HepG2 (cell line): ENCODE measurements at regions not wholly inside any gene's neighbourhood (a gene's known extent, or its start where the extent isn't known, plus 50 kb on each side); places are given as distances from the start of the nearest gene placed in this dataset.
"Not testable (repeated sequence)": the region's sequence is repeated elsewhere in the genome, so short reads cannot be mapped to it uniquely, and the experiment has no call there.

Source experiments
- ATAC-seq: fragments of 200-7000 bp; cut with Tn5 transposase; 3 replicates; pipeline ENCODE4 v1.9.1; 2020; ENCODE audit warnings: mild to moderate bottlenecking, moderate library complexity
- BruUV-seq: library from RNA; stranded (reverse); fragments of 400-500 nt; replicated peaks from 2 replicates; lab custom pipeline; 2021; lab: Mats Ljungman, UMichigan
- CTCF ChIA-PET: fragments of 300-600 bp; formaldehyde crosslinking; extraction: SDS; loops from one replicate; lab custom pipeline; 2021; ENCODE audit warnings: low total read pairs, inconsistent platforms, low intra/inter-chr PET ratio; lab: Yijun Ruan, JAX
- POLR2A ChIA-PET: fragments of 350-600 bp; sonication (Branson Sonifier 250); formaldehyde crosslinking; loops from one replicate; lab custom pipeline; 2020; ENCODE audit warnings: antibody characterized with exemption, inconsistent platforms; lab: Yijun Ruan, JAX
- DNase-seq: peaks from one replicate; pipeline ENCODE4 v3.0.0-alpha.2; 2015; ENCODE audit warnings: low spot score
- FAIRE-seq: peaks from 3 replicates; lab custom pipeline; 2011; peaks lifted over from hg19 to GRCh38; lab: Jason Lieb, UNC
- H2AFZ ChIP-seq: one replicate; pipeline ENCODE4 v1.6.1; 2011; ENCODE audit warnings: low read length, inconsistent platforms
- H3K27ac ChIP-seq: fragments of 300-600 bp; 3 replicates; pipeline ENCODE4 v1.8.0; 2011; ENCODE audit warnings: mixed run types, mild to moderate bottlenecking, mixed read lengths, low read length, inconsistent platforms; ENCODE audit not compliant: insufficient read depth; ENCODE audit errors: extremely low read length
- H3K27me3 ChIP-seq, 2 experiments: fragments of 200-600 bp in 1 of 2; 2 replicates in 1 of 2; 3 replicates in 1 of 2; pipeline versions ENCODE4 v1.6.0 to v1.8.0; 2011; ENCODE audit warnings: low read length in 2 of 2, mild to moderate bottlenecking in 2 of 2, moderate library complexity in 2 of 2, inconsistent platforms in 1 of 2; ENCODE audit not compliant: insufficient read depth in 2 of 2, control insufficient read depth in 1 of 2
- H3K36me3 ChIP-seq, 2 experiments: fragments of 200-600 bp in 1 of 2; replicated peaks in 1 of 2; 2 replicates in 1 of 2; 3 replicates in 1 of 2; pipeline versions ENCODE4 v1.5.1 to v1.8.0; 2011; ENCODE audit warnings: low read length in 2 of 2, inconsistent platforms in 1 of 2; ENCODE audit not compliant: insufficient read depth in 2 of 2, control insufficient read depth in 1 of 2
- H3K4me1 ChIP-seq: 2 replicates; pipeline ENCODE4 v1.5.1; 2012; ENCODE audit warnings: low read length, inconsistent platforms; ENCODE audit not compliant: insufficient read depth
- H3K4me2 ChIP-seq: 2 replicates; pipeline ENCODE4 v1.6.0; 2011; ENCODE audit warnings: low read depth, low read length, inconsistent platforms
- H3K4me3 ChIP-seq, 3 experiments: fragments of 200-600 bp in 1 of 3; sonication (generic), shearing (Covaris generic) in 1 of 3; replicated peaks in 1 of 3; 2 replicates each; pipeline ENCODE4 v1.5.1; 2011 to 2016; ENCODE audit warnings: low read length in 3 of 3, inconsistent platforms in 2 of 3, low read depth in 2 of 3, mild to moderate bottlenecking in 2 of 3, control low read depth in 1 of 3, mixed read lengths in 1 of 3; ENCODE audit not compliant: insufficient read depth in 1 of 3
- H3K79me2 ChIP-seq: one replicate; pipeline ENCODE4 v1.6.1; 2011; ENCODE audit warnings: low read length, inconsistent platforms; ENCODE audit not compliant: insufficient read depth
- H3K9ac ChIP-seq: 2 replicates; pipeline ENCODE4 v1.6.0; 2011; ENCODE audit warnings: mild to moderate bottlenecking, low read depth, low read length, inconsistent platforms; ENCODE audit not compliant: insufficient read depth
- H3K9me3 ChIP-seq: 2 replicates; pipeline ENCODE4 v1.5.1; 2012; ENCODE audit warnings: mild to moderate bottlenecking, low read length
- H4K20me1 ChIP-seq: 2 replicates; pipeline ENCODE4 v1.6.0; 2011; ENCODE audit warnings: inconsistent platforms, mild to moderate bottlenecking, low read length, moderate library complexity; ENCODE audit not compliant: insufficient read depth
- WGBS: methylation state at CpG from one replicate; pipeline ENCODE4 v1.1.6; 2017; ENCODE audit warnings: low lambda C conversion rate; 5-methylcytosine and 5-hydroxymethylcytosine counted together
- in situ Hi-C: cut with HindIII; loops from 2 replicates; pipeline ENCODE4 v1.10.0; 2017; ENCODE audit warnings: low pct_unique_long_range_greater_than_20kb; ENCODE audit not compliant: extremely low pct_ligation_motif_present
- intact Hi-C: fragments of 100-400 bp; cut with micrococcal nuclease; formaldehyde crosslinking; loops from one replicate; pipeline ENCODE4 v1.10.0; 2022; ENCODE audit not compliant: unreplicated experiment

- H2AFZ ChIP-seq, ATAC-seq, H3K36me3 ChIP-seq, H3K27ac ChIP-seq, H3K9ac ChIP-seq, BruUV-seq, H3K79me2 ChIP-seq, in situ Hi-C loops, H3K4me2 ChIP-seq, FAIRE-seq, H3K4me1 ChIP-seq, DNase-seq, H3K27me3 ChIP-seq, intact Hi-C loops, H4K20me1 ChIP-seq, POLR2A ChIA-PET, CTCF ChIA-PET, H3K4me3 ChIP-seq: not testable (repeated sequence)
- peaks cover 18% of the 10 kb centered on the region for H3K9me3 ChIP-seq
- WGBS = 51% methylated on average over 21 of the region's 21 CpGs
Measured at GRCh38 chr9:63784421-63784820, 1500.6 kb downstream of the FOXD4L5 start.

GRCh38 chr9:63781817-63782439, 1503.1 kb downstream of the FOXD4L5 start:
- H3K9ac ChIP-seq, H3K4me2 ChIP-seq, in situ Hi-C loops, POLR2A ChIA-PET, H3K9me3 ChIP-seq, CTCF ChIA-PET, H4K20me1 ChIP-seq, BruUV-seq, H3K36me3 ChIP-seq, H3K27me3 ChIP-seq, H3K27ac ChIP-seq, H3K4me3 ChIP-seq, intact Hi-C loops, H3K79me2 ChIP-seq, FAIRE-seq, DNase-seq, H3K4me1 ChIP-seq, H2AFZ ChIP-seq: not testable (repeated sequence)
- ATAC-seq = peak; percentile 65
- WGBS = 10% methylated on average over 7 of the region's 33 CpGs

- FAIRE-seq, H3K9ac ChIP-seq, H3K4me2 ChIP-seq, H4K20me1 ChIP-seq, H3K9me3 ChIP-seq, H3K27me3 ChIP-seq, H3K27ac ChIP-seq, POLR2A ChIA-PET, in situ Hi-C loops, H3K36me3 ChIP-seq, CTCF ChIA-PET, BruUV-seq, DNase-seq, intact Hi-C loops, H3K79me2 ChIP-seq, H2AFZ ChIP-seq, H3K4me1 ChIP-seq, H3K4me3 ChIP-seq: not testable (repeated sequence)
- peak; percentile 90 for ATAC-seq
- 70% methylated on average over 21 of the region's 35 CpGs for WGBS
Measured at GRCh38 chr9:63781390-63781789, 1503.6 kb downstream of the FOXD4L5 start.

GRCh38 chr9:63776220-63776619, 1508.8 kb downstream of the FOXD4L5 start:
- BruUV-seq, FAIRE-seq, POLR2A ChIA-PET, H3K27ac ChIP-seq, in situ Hi-C loops, H3K36me3 ChIP-seq, H3K27me3 ChIP-seq, H4K20me1 ChIP-seq, H3K4me1 ChIP-seq, H3K4me2 ChIP-seq, H3K79me2 ChIP-seq, DNase-seq, intact Hi-C loops, H2AFZ ChIP-seq, H3K9me3 ChIP-seq, ATAC-seq, H3K9ac ChIP-seq, CTCF ChIA-PET, H3K4me3 ChIP-seq: not testable (repeated sequence)
- WGBS = 28% methylated on average over 6 of the region's 7 CpGs
